Keratinocyte (primary cell): ENCODE measurements at regions not wholly inside any gene's neighbourhood (a gene's known extent, or its start where the extent isn't known, plus 50 kb on each side); places are given as distances from the start of the nearest gene placed in this dataset.

ENCODE experiments used
- DNase-seq: peaks from one replicate; pipeline ENCODE4 v3.0.0-alpha.2; 2011; ENCODE audit warnings: low read depth, missing footprints, low spot score
- FAIRE-seq: peaks from 2 replicates; lab custom pipeline; 2011; peaks lifted over from hg19 to GRCh38; lab: Jason Lieb, UNC
- H2AFZ ChIP-seq: 2 replicates; pipeline ENCODE4 v1.6.0; 2012; ENCODE audit warnings: low read length, control low read depth, inconsistent platforms; ENCODE audit not compliant: control insufficient read depth
- H3K27ac ChIP-seq: 2 replicates; pipeline ENCODE4 v1.5.1; 2011; ENCODE audit warnings: low read length; ENCODE audit not compliant: control insufficient read depth, insufficient read depth
- H3K27me3 ChIP-seq: 3 replicates; pipeline ENCODE4 v1.6.0; 2011; ENCODE audit warnings: low read length; ENCODE audit not compliant: control insufficient read depth, insufficient read depth; ENCODE audit errors: extremely low read depth
- H3K36me3 ChIP-seq, 2 experiments: 2 replicates in 1 of 2; 3 replicates in 1 of 2; pipeline ENCODE4 v1.5.1; 2011; ENCODE audit warnings: low read length in 2 of 2, mild to moderate bottlenecking in 1 of 2; ENCODE audit not compliant: control insufficient read depth in 2 of 2, insufficient read depth in 2 of 2; ENCODE audit errors: extremely low read depth in 1 of 2
- H3K4me1 ChIP-seq: 3 replicates; pipeline ENCODE4 v1.5.1; 2011; ENCODE audit warnings: low read length; ENCODE audit not compliant: control insufficient read depth, insufficient read depth; ENCODE audit errors: extremely low read depth
- H3K4me2 ChIP-seq: 3 replicates; pipeline ENCODE4 v1.6.0; 2011; ENCODE audit warnings: low read depth, low read length; ENCODE audit not compliant: control insufficient read depth, insufficient read depth; ENCODE audit errors: extremely low read depth
- H3K4me3 ChIP-seq, 3 experiments: fragments of 200-600 bp in 1 of 3; sonication (generic) in 1 of 3; 2 replicates in 2 of 3; 3 replicates in 1 of 3; pipeline ENCODE4 v1.5.1; 2011 to 2016; ENCODE audit warnings: low read length in 3 of 3, mild to moderate bottlenecking in 3 of 3, control low read depth in 2 of 3, inconsistent platforms in 1 of 3, low read depth in 1 of 3, mixed read lengths in 1 of 3, mixed run types in 1 of 3, moderate library complexity in 1 of 3; ENCODE audit not compliant: control insufficient read depth in 2 of 3, insufficient read depth in 2 of 3; ENCODE audit errors: extremely low read depth in 1 of 3
- H3K79me2 ChIP-seq: 2 replicates; pipeline ENCODE4 v1.6.0; 2012; ENCODE audit warnings: low read length; ENCODE audit not compliant: control insufficient read depth, insufficient read depth
- H3K9ac ChIP-seq: 3 replicates; pipeline ENCODE4 v1.6.0; 2011; ENCODE audit warnings: low read length; ENCODE audit not compliant: control insufficient read depth, insufficient read depth; ENCODE audit errors: extremely low read depth
- H3K9me1 ChIP-seq: 3 replicates; pipeline ENCODE4 v1.6.0; 2011; ENCODE audit warnings: low read length; ENCODE audit not compliant: control insufficient read depth, insufficient read depth; ENCODE audit errors: extremely low read depth
- H3K9me3 ChIP-seq: 2 replicates; pipeline ENCODE4 v1.5.1; 2012; ENCODE audit warnings: low read depth, low read length; ENCODE audit not compliant: control insufficient read depth
- H4K20me1 ChIP-seq: 3 replicates; pipeline ENCODE4 v1.6.0; 2011; ENCODE audit warnings: low read length; ENCODE audit not compliant: control insufficient read depth, insufficient read depth; ENCODE audit errors: extremely low read depth
- CTCF ChIP-seq, 3 experiments: IDR thresholded peaks in 1 of 3; conservative IDR thresholded peaks in 1 of 3; optimal IDR thresholded peaks in 1 of 3; 2 replicates in 2 of 3; 3 replicates in 1 of 3; pipeline versions ENCODE3 to v1.5.1; 2011; ENCODE audit warnings: low read length in 3 of 3, mild to moderate bottlenecking in 3 of 3, moderate library complexity in 2 of 3, control low read depth in 1 of 3, inconsistent platforms in 1 of 3; ENCODE audit not compliant: insufficient read depth in 2 of 3; ENCODE audit errors: extremely low read depth in 1 of 3
- EZH2 ChIP-seq: IDR thresholded peaks from one replicate; pipeline ENCODE4 v1.6.1; 2012; ENCODE audit warnings: inconsistent platforms, mild to moderate bottlenecking, low read length, moderate library complexity
- dilution Hi-C: fragments of 300-500 bp; cut with MboI; formaldehyde crosslinking; loops from one replicate; pipeline ENCODE4 v1.7.0; 2020; ENCODE audit warnings: low sequenced_read_pairs; ENCODE audit not compliant: extremely low pct_ligation_motif_present

DNA sequence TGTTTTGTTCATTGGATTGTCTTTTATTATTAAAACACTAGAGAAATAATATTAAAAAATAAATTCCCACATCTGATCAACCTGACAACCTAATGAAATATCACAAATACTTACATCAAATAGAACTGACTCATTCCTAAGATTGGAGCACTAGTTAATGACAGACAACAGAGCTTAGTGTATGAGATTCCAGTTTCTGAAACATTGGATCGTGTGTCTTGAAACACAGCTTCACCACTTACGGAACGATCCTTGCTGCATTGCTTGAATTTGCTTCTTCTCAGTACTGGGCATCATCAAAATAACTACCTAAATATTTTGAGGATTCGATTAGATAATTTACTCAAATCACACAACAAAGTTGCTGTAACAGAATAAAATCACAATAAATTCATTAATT lies 667.2 kb upstream of the CDH18 start:
- no peak overlapping the region for H3K4me3 ChIP-seq
- TF ChIP-seq CTCF (optimal IDR thresholded peaks at IDR 0.05 in 1 of 3, IDR thresholded peaks at IDR 0.05 in 1 of 3, conservative IDR thresholded peaks at IDR 0.05 in 1 of 3; ENCODE audit: extremely low read depth in 1 of 3, insufficient read depth in 2 of 3, low read length in 3 of 3): no peak
- no peak for TF ChIP-seq EZH2
- H4K20me1 ChIP-seq: no peaks in the 10 kb centered on the region
- dilution Hi-C loops: no loop called here
- no peak overlapping the region for H3K4me2 ChIP-seq
- no peaks in the 10 kb centered on the region for H3K4me1 ChIP-seq
- no peaks in the 10 kb centered on the region for H3K36me3 ChIP-seq
- H3K9me3 ChIP-seq: no peaks in the 10 kb centered on the region
- no peak overlapping the region for H3K27ac ChIP-seq
- no peaks in the 10 kb centered on the region for H3K79me2 ChIP-seq
- FAIRE-seq (no peak), DNase-seq (no peak)
- H3K27me3 ChIP-seq: no peaks in the 10 kb centered on the region
- H3K9me1 ChIP-seq: no peaks in the 10 kb centered on the region
- no peak overlapping the region for H3K9ac ChIP-seq
- H2AFZ ChIP-seq: no peak overlapping the region

DNA sequence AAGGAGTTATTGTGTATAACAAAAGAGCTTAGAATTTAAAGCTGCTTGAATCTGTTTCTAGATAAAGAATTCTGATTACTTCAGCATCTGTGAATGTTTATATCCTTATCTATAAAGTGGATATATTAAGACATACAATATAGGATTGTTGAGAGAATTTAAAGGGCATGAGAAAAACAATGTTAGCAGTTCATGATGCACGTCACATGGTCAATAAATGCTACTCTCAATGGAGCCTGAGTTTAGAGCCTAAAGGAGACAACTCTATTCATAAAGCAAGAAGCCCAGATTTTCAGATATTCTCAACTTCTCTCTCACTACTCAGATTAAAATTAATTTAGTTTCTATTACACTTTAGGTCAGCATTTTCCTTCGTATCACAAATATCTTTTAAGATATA lies 666.7 kb upstream of the CDH18 start:
- no peak for DNase-seq
- Histone ChIP-seq H3K36me3 (no peaks in the 10 kb centered on the region), H3K27me3 (no peaks in the 10 kb centered on the region), H3K4me2 (no peak overlapping the region), H3K4me1 (no peaks in the 10 kb centered on the region), H4K20me1 (no peaks in the 10 kb centered on the region), H2AFZ (no peak overlapping the region), H3K27ac (no peak overlapping the region), H3K9me1 (no peaks in the 10 kb centered on the region), H3K79me2 (no peaks in the 10 kb centered on the region), H3K9me3 (no peaks in the 10 kb centered on the region), H3K4me3 (no peak overlapping the region), H3K9ac (no peak overlapping the region)
- TF ChIP-seq CTCF (optimal IDR thresholded peaks at IDR 0.05 in 1 of 3, IDR thresholded peaks at IDR 0.05 in 1 of 3, conservative IDR thresholded peaks at IDR 0.05 in 1 of 3; ENCODE audit: extremely low read depth in 1 of 3, insufficient read depth in 2 of 3, low read length in 3 of 3) (no peak), EZH2 (no peak)
- FAIRE-seq: no peak
- dilution Hi-C loops: no loop called here
